EH (cell line): ENCODE measurements at regions not wholly inside any gene's neighbourhood (a gene's known extent, or its start where the extent isn't known, plus 50 kb on each side); places are given as distances from the start of the nearest gene placed in this dataset.
"Not testable (repeated sequence)": the region's sequence is repeated elsewhere in the genome, so short reads cannot be mapped to it uniquely, and the experiment has no call there.

ENCODE experiments used
- DNase-seq: peaks from one replicate; pipeline ENCODE4 v3.0.0-alpha.2; 2015; ENCODE audit warnings: low read depth

DNA sequence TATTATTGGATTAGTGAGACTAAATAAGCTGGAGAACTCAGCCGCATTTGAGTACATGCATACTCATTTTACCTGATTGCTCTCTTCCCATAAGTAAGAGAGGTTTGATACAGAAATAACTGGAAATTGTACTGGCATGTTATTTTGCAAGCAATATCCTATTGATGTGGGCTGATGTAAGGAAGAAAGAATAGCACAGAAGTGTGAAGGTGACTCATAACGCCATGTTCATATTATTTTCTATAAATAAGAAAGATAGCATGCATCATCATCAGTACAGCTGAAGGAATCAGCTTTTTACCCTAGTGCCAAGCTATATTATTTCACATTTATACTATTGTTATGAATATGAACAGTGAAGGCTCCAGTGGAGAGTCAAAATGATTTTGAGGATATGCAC, 138.3 kb upstream of the FAM47A start:
- no peak for DNase-seq

DNA sequence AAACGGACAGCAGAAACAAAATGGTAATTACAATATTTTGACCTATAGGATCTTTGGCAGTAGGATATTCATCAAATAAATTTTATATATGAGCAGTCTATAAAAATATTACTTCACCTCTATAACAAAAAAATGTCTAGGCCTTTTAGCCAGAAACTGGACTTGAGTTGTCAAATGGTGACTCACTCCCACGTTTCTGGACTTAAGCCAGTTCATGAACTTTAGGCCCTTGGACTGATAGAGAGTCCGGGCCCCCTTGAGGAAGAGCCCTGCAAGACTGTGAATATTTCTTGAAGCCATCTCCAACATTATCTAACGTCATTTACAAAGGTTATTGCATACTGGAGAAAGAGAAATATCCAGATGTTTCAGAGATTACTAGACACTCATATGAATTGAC, 106.8 kb upstream of the FAM47A start:
- DNase-seq, result no peak

DNA sequence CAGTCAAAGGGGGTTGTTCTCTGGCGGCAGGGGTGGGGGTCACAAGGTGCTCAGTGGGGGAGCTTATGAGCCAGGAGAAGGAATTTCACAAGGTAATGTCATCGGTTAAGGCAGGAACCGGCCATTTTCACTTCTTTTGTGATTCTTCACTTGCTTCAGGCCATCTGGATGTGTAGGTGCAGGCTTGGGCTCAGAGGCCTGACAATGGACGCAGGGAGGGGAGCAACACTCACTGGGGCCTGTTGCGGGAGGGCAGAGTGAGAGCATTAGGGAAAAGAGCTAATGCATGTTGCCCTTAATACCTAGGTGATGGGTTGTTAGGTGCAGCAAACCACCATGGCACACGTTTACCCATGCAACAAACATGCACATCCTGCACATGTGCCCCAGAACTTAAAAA, 98.0 kb upstream of the FAM47A start:
- DNase-seq, result not testable (repeated sequence)

DNA sequence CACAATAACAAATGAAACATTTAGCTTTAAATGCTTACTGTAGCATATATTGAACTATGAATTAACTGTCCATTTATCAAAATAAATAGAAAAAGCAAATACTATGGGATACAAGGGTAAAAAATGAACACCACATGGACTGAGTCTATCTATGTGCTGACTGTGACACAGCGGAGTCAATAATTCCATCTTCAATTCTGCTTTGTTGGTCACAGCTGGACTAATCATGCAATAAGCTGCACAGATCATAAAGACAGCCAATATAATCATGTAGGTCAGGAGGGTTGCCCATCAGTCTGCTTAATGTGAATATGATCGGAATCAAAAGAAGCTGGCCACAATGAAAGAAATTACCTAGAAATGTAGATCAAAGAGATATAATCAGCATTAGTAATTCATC, 95.7 kb upstream of the FAM47A start:
- no peak for DNase-seq

DNA sequence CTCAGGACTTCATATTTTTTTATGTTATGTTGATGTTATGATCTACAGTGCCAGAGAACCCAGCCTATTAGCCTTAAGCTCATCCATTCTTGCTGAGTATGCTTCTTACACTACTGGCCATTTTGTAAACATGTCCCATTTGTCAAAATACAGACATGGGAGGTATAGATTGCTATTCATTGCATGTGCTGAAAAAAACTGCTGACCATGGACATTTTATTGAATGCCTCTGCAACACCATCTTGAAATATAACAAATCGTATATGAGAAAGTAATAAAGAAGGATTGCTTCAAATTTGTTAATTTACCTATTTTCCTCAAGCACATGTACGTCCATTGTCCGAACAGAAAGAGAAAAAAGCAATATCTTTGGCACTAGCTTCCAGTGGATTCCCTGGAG, 91.5 kb upstream of the FAM47A start:
- no peak for DNase-seq

DNA sequence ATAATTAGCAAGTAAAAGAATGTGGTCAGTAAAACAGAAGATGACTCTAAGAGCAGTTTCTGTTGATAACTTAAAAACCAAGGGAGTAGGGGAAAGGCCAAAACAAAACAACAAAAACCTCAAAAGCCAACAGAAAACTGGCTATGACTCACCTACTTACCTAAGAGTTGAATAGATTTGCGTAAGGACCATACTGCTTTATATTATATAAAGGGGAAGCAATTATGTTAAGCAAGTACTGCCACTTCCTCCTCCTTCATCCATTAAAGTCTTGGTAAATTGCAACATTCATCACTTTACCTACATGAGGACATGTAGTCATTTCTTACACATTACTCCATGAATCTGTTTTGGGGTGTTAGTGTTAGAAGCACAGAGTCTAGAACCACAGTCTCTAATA, 85.9 kb upstream of the FAM47A start:
- no peak for DNase-seq

DNA sequence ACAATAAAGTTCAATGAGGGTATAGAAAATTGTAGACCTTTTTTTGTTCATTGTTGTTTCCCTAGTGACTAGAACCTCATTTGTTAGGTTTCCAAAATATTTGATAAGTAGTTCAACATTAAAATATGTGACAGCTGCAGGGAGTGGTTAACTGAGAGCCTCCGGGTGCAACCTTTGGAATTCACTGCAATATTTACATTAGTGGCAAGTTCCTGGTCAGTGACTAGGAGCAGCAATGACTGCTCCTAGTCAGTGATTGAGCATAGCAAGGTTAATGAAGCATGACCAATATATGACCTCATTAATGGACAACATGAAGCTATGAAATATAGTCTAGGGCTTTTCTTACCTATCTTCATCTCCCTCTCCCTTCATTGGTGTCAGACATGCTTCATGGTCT, 65.8 kb upstream of the FAM47A start:
- no peak for DNase-seq
